ENCODE measurements at regions not wholly inside any gene's neighbourhood (a gene's known extent, or its start where the extent isn't known, plus 50 kb on each side); places are given as distances from the start of the nearest gene placed in this dataset.

- H3K27ac Mint-ChIP-seq (ENCODE audit: unreplicated experiment): no peak overlapping the region
- no peaks in the 10 kb centered on the region for H3K27me3 ChIP-seq (replicated peaks; ENCODE audit: control insufficient read depth, insufficient read depth, low read length)
- no peaks in the 10 kb centered on the region for H3K4me1 ChIP-seq
- intact Hi-C loops (cut with micrococcal nuclease; ENCODE audit: unreplicated experiment): no loop called here
- H3K9me3 Mint-ChIP-seq (ENCODE audit: unreplicated experiment): peaks cover 10% of the 10 kb centered on the region
- no peak overlapping the region for H3K4me3 ChIP-seq (ENCODE audit: low read depth, low read length)
- no peaks in the 10 kb centered on the region for H3K36me3 Mint-ChIP-seq (ENCODE audit: insufficient read depth, unreplicated experiment)
- peaks cover 3% of the 10 kb centered on the region for H3K27me3 Mint-ChIP-seq (ENCODE audit: insufficient read depth, unreplicated experiment)
- TF ChIP-seq CTCF (IDR thresholded peaks at IDR 0.05; ENCODE audit: insufficient read depth in 1 of 2, low read depth in 1 of 2, low read length in 1 of 2, severe bottlenecking in 1 of 2, unreplicated experiment in 1 of 2): no peak
- ChIA-PET POLR2A (no interaction called here), CTCF (no interaction called here)
- no peaks in the 10 kb centered on the region for H3K4me1 Mint-ChIP-seq (ENCODE audit: low read depth, unreplicated experiment)
- no peak for DNase-seq
- no TSS peak for BruUV-seq (replicated peaks)
- H3K36me3 ChIP-seq (ENCODE audit: control insufficient read depth, insufficient read depth, low read length): no peaks in the 10 kb centered on the region
- H3K4me3 Mint-ChIP-seq (ENCODE audit: unreplicated experiment): no peak overlapping the region
- H3K9me3 ChIP-seq: no peaks in the 10 kb centered on the region; the same call in 1 of the 2 replicates
Measured at GRCh38 chr2:128786316-128786715, 467.6 kb upstream of the HS6ST1 start.

- Histone ChIP-seq H3K36me3 (ENCODE audit: control insufficient read depth, insufficient read depth, low read length) (no peaks in the 10 kb centered on the region), H3K27me3 (replicated peaks; ENCODE audit: control insufficient read depth, insufficient read depth, low read length) (no peaks in the 10 kb centered on the region), H3K9me3 (no peaks in the 10 kb centered on the region; the same call in 1 of the 2 replicates), H3K4me1 (no peaks in the 10 kb centered on the region), H3K4me3 (ENCODE audit: low read depth, low read length) (no peak overlapping the region)
- Mint-ChIP-seq H3K36me3 (ENCODE audit: insufficient read depth, unreplicated experiment) (no peaks in the 10 kb centered on the region), H3K4me1 (ENCODE audit: low read depth, unreplicated experiment) (no peaks in the 10 kb centered on the region), H3K4me3 (ENCODE audit: unreplicated experiment) (no peak overlapping the region), H3K27ac (ENCODE audit: unreplicated experiment) (no peak overlapping the region), H3K9me3 (ENCODE audit: unreplicated experiment) (peaks cover 10% of the 10 kb centered on the region), H3K27me3 (ENCODE audit: insufficient read depth, unreplicated experiment) (peaks cover 3% of the 10 kb centered on the region)
- DNase-seq: no peak
- no peak for TF ChIP-seq CTCF (IDR thresholded peaks at IDR 0.05; ENCODE audit: insufficient read depth in 1 of 2, low read depth in 1 of 2, low read length in 1 of 2, severe bottlenecking in 1 of 2, unreplicated experiment in 1 of 2)
- ChIA-PET CTCF (no interaction called here), POLR2A (no interaction called here)
- BruUV-seq (replicated peaks): no TSS peak
- intact Hi-C loops (cut with micrococcal nuclease; ENCODE audit: unreplicated experiment): no loop called here
Measured at GRCh38 chr2:128786741-128787478, 468.2 kb upstream of the HS6ST1 start.

- Mint-ChIP-seq H3K27me3 (ENCODE audit: insufficient read depth, unreplicated experiment) (peaks cover 3% of the 10 kb centered on the region), H3K4me1 (ENCODE audit: low read depth, unreplicated experiment) (no peaks in the 10 kb centered on the region), H3K36me3 (ENCODE audit: insufficient read depth, unreplicated experiment) (no peaks in the 10 kb centered on the region), H3K9me3 (ENCODE audit: unreplicated experiment) (peaks cover 10% of the 10 kb centered on the region), H3K4me3 (ENCODE audit: unreplicated experiment) (no peak overlapping the region), H3K27ac (ENCODE audit: unreplicated experiment) (no peak overlapping the region)
- no peak for TF ChIP-seq CTCF (IDR thresholded peaks at IDR 0.05; ENCODE audit: insufficient read depth in 1 of 2, low read depth in 1 of 2, low read length in 1 of 2, severe bottlenecking in 1 of 2, unreplicated experiment in 1 of 2)
- CTCF ChIA-PET: no interaction called here
- intact Hi-C loops (cut with micrococcal nuclease; ENCODE audit: unreplicated experiment): no loop called here
- Histone ChIP-seq H3K36me3 (ENCODE audit: control insufficient read depth, insufficient read depth, low read length) (no peaks in the 10 kb centered on the region), H3K4me3 (ENCODE audit: low read depth, low read length) (no peak overlapping the region), H3K27me3 (replicated peaks; ENCODE audit: control insufficient read depth, insufficient read depth, low read length) (no peaks in the 10 kb centered on the region), H3K9me3 (no peaks in the 10 kb centered on the region; the same call in 1 of the 2 replicates), H3K4me1 (no peaks in the 10 kb centered on the region)
- POLR2A ChIA-PET: no interaction called here
- BruUV-seq (replicated peaks): no TSS peak
- no peak for DNase-seq
Measured at GRCh38 chr2:128787616-128788015, 468.9 kb upstream of the HS6ST1 start.

Data from Caco-2 (cell line).